ENCODE measurements at regions not wholly inside any gene's neighbourhood (a gene's known extent, or its start where the extent isn't known, plus 50 kb on each side); places are given as distances from the start of the nearest gene placed in this dataset.

DNA sequence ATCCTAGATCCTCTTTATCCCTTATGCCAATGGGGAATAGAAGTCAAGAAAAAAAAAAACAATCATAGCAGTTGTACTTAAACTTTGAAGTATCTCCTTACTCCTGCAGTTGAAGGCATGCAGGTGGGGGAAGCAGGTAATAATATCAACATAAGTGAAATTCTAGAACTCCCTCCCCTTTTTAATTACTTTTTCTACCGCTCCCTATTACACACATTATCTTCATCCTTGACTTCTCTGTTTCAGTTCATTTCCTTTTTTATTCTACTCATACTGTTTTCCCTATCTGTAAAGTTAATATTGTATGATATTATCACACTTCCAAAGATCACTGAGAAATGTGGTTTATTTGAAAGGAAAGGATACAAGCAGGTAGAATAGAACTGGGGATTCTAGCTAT lies 962.0 kb downstream of the PLA2G4A start:
- DNase-seq (ENCODE audit: low read depth), result no peak
- no peak overlapping the region for H3K4me3 ChIP-seq (replicated peaks; ENCODE audit: low read depth, low read length)
- TF ChIP-seq, protein P1, sequence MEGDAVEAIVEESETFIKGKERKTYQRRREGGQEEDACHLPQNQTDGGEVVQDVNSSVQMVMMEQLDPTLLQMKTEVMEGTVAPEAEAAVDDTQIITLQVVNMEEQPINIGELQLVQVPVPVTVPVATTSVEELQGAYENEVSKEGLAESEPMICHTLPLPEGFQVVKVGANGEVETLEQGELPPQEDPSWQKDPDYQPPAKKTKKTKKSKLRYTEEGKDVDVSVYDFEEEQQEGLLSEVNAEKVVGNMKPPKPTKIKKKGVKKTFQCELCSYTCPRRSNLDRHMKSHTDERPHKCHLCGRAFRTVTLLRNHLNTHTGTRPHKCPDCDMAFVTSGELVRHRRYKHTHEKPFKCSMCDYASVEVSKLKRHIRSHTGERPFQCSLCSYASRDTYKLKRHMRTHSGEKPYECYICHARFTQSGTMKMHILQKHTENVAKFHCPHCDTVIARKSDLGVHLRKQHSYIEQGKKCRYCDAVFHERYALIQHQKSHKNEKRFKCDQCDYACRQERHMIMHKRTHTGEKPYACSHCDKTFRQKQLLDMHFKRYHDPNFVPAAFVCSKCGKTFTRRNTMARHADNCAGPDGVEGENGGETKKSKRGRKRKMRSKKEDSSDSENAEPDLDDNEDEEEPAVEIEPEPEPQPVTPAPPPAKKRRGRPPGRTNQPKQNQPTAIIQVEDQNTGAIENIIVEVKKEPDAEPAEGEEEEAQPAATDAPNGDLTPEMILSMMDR (IDR thresholded peaks at IDR 0.05; ENCODE audit: low read length, missing control alignments), result no peak

- no peak for DNase-seq (ENCODE audit: low read depth)
- TF ChIP-seq, protein P1 (IDR thresholded peaks at IDR 0.05; ENCODE audit: low read length, missing control alignments), result no peak
These were observed 965.8 kb downstream of the PLA2G4A start for GRCh38 chr1:187794561-187794960.

DNA sequence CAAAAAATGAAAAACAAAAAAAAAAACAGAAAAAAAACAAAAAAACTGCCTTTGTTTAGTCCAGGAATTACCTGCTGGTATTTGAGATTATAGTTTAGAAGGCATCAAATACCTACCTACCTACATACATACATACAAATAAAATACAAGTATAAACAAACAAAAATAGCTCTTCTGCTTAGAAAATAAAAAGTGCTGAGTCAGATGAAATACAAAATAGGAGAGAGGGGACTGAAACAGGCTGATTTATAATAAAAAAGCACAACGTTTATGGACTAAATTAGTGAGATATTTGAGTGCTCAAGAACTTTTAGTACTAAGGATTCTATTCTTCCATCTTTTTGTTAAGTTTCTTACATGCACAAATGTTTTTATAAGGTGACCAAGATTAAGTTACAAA lies 980.8 kb downstream of the PLA2G4A start:
- TF ChIP-seq, protein P1 (IDR thresholded peaks at IDR 0.05; ENCODE audit: low read length, missing control alignments), result no peak
- DNase-seq (ENCODE audit: low read depth), result no peak
- no peak overlapping the region for H3K4me3 ChIP-seq (replicated peaks; ENCODE audit: low read depth, low read length)

More at GRCh38 chr1:187794561-187794960, 965.8 kb downstream of the PLA2G4A start:
- H3K4me3 ChIP-seq (replicated peaks; ENCODE audit: low read depth, low read length), result no peak overlapping the region

- DNase-seq (ENCODE audit: low read depth), result no peak
- no peak overlapping the region for H3K4me3 ChIP-seq (replicated peaks; ENCODE audit: low read depth, low read length)
- TF ChIP-seq, protein P1 (IDR thresholded peaks at IDR 0.05; ENCODE audit: low read length, missing control alignments), result no peak
These were observed 987.9 kb downstream of the PLA2G4A start for GRCh38 chr1:187816646-187817045.

- DNase-seq (ENCODE audit: low read depth), result no peak
- no peak overlapping the region for H3K4me3 ChIP-seq (replicated peaks; ENCODE audit: low read depth, low read length)
- TF ChIP-seq, protein P1 (IDR thresholded peaks at IDR 0.05; ENCODE audit: low read length, missing control alignments), result no peak
These were observed 989.0 kb downstream of the PLA2G4A start for GRCh38 chr1:187817782-187818181.

DNA sequence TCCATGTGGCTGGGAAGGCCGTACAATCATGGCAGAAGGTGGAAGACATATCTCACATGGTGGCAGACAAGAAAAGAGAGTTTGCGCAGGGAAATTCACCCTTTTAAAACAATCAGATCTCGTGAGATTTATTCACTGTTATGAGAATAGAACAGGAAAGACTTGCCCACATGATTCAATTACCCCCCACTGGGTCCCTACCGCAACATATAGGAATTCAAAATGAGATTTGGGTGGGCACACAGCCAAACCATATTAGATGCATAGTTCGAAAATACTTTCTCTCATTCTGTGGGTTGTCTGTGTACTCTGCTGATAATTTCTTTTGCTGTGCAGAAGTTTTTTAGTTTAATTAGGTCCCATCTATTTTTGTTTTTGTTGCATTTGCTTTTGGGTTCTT lies 990.3 kb downstream of the PLA2G4A start:
- TF ChIP-seq, protein P1 (IDR thresholded peaks at IDR 0.05; ENCODE audit: low read length, missing control alignments), result no peak
- no peak overlapping the region for H3K4me3 ChIP-seq (replicated peaks; ENCODE audit: low read depth, low read length)
- no peak for DNase-seq (ENCODE audit: low read depth)

DNA sequence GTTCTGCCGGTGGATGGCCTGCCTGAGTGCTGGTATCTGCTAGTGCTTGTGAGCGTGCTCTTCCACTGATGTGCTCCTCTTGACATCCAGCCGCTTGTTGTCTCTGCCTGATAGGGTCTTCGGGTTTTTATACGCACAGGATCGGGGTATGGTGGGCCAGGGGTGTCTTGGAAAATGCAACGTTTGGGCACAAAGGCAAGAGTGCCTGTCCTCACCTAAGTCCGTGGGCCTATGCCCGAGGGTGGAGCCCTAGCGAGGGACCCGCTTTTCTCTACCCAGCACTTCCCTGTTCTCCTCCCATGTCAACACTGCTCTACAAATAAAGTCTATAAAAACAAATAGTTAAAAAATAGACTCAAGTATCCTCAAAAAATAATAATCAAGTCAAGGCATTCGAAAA lies 1007.8 kb downstream of the PLA2G4A start:
- no peak for DNase-seq (ENCODE audit: low read depth)
- no peak overlapping the region for H3K4me3 ChIP-seq (replicated peaks; ENCODE audit: low read depth, low read length)
- TF ChIP-seq, protein P1 (IDR thresholded peaks at IDR 0.05; ENCODE audit: low read length, missing control alignments), result no peak
